Fibroblast of mammary gland (primary cell): ENCODE measurements at regions not wholly inside any gene's neighbourhood (a gene's known extent, or its start where the extent isn't known, plus 50 kb on each side); places are given as distances from the start of the nearest gene placed in this dataset.
A peak's percentile ranks its signal among the peaks of the same experiment; 100 is the strongest.

ENCODE experiments used
- DNase-seq: peaks from one replicate; pipeline ENCODE4 v3.0.0-alpha.2; 2010; ENCODE audit warnings: low read depth
- H3K4me3 ChIP-seq: 2 replicates; pipeline ENCODE4 v1.5.1; 2011; ENCODE audit warnings: low read depth, mild to moderate bottlenecking, low read length, moderate library complexity; ENCODE audit not compliant: control insufficient read depth
- TF ChIP-seq, protein P1 (sequence below): conservative IDR thresholded peaks from 2 replicates; pipeline ENCODE4 v1.5.1; 2011; ENCODE audit warnings: low read depth, low read length, inconsistent platforms; ENCODE audit not compliant: control insufficient read depth, insufficient read depth

DNA sequence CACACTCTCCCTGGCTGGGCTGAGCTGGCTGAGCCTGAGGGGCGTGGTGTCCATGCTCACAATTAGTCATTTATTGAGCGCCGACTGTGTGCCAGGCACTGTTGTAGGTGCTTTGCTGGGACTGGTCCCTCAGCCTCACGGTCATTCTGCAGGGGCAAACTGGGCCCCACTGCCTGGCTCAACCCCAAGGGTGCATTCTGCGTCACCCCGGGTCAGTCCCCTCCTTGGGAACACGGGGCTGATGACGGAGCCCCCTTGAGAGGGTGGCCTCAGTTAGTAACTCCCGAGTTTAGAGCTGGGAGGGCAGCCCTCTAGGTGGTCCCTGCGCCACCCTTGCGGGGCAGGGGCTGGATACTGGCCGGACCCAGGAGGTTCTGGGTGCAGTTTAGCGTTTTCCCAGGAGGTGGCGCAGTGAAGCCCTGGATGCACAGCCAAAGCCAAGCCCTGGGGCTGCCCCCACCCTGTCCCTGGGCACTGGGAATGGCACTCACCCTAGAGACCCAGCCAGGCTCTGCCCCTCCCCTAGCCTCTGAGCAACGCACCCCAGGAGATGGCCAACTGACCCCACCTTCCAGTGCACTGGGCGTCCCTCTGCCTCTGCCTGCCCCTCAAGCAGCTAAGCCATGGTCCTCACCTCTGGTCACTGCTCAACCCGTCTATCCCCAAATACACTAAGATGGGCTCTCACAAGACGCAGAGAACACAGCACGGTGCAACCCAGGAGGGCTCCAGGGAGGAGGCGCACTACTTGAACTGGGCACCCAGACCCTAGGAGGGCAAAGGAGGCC lies 243.2 kb upstream of the GSE1 start:
- DNase-seq = peak; percentile 32
- TF ChIP-seq, protein P1, sequence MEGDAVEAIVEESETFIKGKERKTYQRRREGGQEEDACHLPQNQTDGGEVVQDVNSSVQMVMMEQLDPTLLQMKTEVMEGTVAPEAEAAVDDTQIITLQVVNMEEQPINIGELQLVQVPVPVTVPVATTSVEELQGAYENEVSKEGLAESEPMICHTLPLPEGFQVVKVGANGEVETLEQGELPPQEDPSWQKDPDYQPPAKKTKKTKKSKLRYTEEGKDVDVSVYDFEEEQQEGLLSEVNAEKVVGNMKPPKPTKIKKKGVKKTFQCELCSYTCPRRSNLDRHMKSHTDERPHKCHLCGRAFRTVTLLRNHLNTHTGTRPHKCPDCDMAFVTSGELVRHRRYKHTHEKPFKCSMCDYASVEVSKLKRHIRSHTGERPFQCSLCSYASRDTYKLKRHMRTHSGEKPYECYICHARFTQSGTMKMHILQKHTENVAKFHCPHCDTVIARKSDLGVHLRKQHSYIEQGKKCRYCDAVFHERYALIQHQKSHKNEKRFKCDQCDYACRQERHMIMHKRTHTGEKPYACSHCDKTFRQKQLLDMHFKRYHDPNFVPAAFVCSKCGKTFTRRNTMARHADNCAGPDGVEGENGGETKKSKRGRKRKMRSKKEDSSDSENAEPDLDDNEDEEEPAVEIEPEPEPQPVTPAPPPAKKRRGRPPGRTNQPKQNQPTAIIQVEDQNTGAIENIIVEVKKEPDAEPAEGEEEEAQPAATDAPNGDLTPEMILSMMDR = peak; percentile 77
- no peak overlapping the region for H3K4me3 ChIP-seq

DNA sequence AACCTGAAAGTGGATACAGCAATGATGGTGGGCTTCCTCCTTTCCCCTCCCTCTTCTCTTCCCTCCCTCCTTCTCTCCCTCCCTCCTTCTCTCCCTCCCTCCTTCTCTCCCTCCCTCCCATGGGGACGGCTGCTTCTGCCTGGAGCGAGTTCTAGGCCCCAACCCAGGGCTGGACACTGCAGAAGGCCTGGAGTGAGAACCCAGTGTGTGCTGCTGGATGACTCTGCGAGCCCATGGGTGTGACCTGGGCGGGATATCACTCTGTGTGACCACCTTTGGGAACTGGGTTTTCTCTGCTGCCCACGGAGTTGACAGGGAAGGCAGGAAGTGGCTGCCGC lies 242.6 kb upstream of the GSE1 start:
- TF ChIP-seq, protein P1 = no peak
- no peak for DNase-seq
- no peak overlapping the region for H3K4me3 ChIP-seq

DNA sequence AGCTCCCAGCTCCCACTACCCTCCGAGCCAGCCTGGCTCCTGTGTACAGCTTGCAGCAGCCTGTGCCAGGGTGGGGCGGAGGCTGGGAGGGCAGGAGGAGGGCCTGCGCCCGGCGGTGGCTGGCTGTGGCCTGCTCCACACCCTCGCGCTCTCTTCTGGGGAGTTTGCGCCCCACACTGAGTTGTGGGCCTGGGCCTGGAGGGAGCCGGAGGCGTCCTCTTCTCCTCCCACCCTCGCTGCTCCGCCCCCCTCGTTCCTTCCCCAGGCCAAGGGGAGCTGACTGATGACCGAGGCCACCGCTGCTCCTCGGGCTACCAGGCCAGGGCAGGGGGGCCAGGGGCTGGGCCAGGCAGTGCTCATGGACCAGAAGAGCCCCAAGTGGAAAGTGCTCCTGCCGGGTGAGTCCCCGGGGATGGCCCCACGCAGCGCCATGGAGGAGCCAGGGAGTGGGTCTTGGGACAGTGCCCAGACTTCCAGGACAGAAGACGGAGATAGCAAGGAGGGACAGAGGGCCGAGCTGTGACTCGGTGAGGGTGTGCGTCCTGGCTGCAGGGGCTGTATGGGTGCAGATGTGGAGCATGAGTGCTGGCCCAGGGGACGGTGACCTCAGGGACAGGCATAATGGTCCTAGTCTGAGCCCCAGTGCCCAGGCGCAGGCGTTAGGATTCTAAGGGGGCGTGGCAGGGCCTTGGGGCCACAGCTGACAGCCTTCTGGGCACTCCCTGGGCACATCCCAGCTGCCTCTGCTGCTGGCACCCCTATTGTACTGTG lies 242.1 kb upstream of the GSE1 start:
- DNase-seq = no peak
- TF ChIP-seq, protein P1 = no peak
- no peak overlapping the region for H3K4me3 ChIP-seq

GRCh38 chr16:85371948-85372347 lies 241.2 kb upstream of the GSE1 start:
- H3K4me3 ChIP-seq = no peak overlapping the region
- TF ChIP-seq, protein P1 = no peak
- no peak for DNase-seq

- DNase-seq = peak; percentile 89
- H3K4me3 ChIP-seq = no peak overlapping the region
These were observed 240.3 kb upstream of the GSE1 start for GRCh38 chr16:85372627-85373372.

More at GRCh38 chr16:85372627-85373372, 240.3 kb upstream of the GSE1 start:
- TF ChIP-seq, protein P1 = no peak
